PFSK-1 (cell line): ENCODE measurements at regions not wholly inside any gene's neighbourhood (a gene's known extent, or its start where the extent isn't known, plus 50 kb on each side); places are given as distances from the start of the nearest gene placed in this dataset.

ENCODE experiments used
- FOXP2 ChIP-seq: optimal IDR thresholded peaks from 2 replicates; pipeline ENCODE3; 2011; ENCODE audit warnings: borderline replicate concordance, control low read depth, inconsistent platforms; ENCODE audit not compliant: insufficient read depth; ENCODE audit errors: extremely low read length, extremely low read depth
- POLR2AphosphoS5 ChIP-seq: IDR thresholded peaks from 2 replicates; pipeline ENCODE4 v1.6.1; 2012; ENCODE audit warnings: low read depth, mild to moderate bottlenecking, control low read depth, low read length, moderate library complexity
- REST ChIP-seq, 2 experiments: IDR thresholded peaks; 2 replicates each; pipeline versions ENCODE4 v1.6.1 to v1.8.0; 2011 to 2012; ENCODE audit warnings: low read depth in 2 of 2, low read length in 2 of 2, control low read depth in 1 of 2, inconsistent platforms in 1 of 2, mild to moderate bottlenecking in 1 of 2, moderate library complexity in 1 of 2; ENCODE audit not compliant: insufficient read depth in 1 of 2
- SIN3A ChIP-seq: IDR thresholded peaks from 2 replicates; pipeline ENCODE4 v1.6.1; 2012; ENCODE audit warnings: mild to moderate bottlenecking, low read length, moderate library complexity, borderline replicate concordance; ENCODE audit not compliant: insufficient read depth

- TF ChIP-seq FOXP2 (no peak), POLR2AphosphoS5 (no peak), REST (IDR thresholded peaks at IDR 0.05; ENCODE audit: insufficient read depth in 1 of 2, low read depth in 2 of 2, low read length in 2 of 2) (no peak), SIN3A (no peak)
Measured at GRCh38 chr1:113021430-113022085, 51.4 kb upstream of the LRIG2 start.
